HG02763 (cell line): ENCODE measurements at regions not wholly inside any gene's neighbourhood (a gene's known extent, or its start where the extent isn't known, plus 50 kb on each side); places are given as distances from the start of the nearest gene placed in this dataset.

Source experiments
- ATAC-seq: cut with Tn5 transposase; IDR thresholded peaks from one replicate; pipeline ENCODE4 v1.9.1; 2021; ENCODE audit warnings: mild to moderate bottlenecking, moderate library complexity; ENCODE audit not compliant: unreplicated experiment

DNA sequence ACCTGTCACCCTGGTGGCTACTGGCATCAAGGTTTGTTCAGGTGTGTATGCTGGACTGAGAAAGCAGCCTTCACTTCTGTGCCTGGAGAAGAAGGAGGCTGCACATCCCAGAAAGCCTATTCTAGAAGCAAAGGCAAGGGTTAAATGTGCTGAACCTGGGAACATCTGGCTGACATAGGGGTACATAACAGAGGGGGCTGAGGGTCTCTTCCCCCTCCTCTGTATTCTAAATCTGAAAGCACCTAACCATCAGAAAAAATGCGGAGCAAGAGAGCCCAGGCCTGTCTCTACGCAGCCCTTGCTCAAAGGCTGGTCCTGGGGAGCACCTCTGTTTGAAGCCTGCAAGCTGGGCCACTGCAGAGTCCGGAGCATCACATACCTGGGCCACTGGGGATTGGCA, 53.2 kb upstream of the FSTL4 start:
- no peak for ATAC-seq

DNA sequence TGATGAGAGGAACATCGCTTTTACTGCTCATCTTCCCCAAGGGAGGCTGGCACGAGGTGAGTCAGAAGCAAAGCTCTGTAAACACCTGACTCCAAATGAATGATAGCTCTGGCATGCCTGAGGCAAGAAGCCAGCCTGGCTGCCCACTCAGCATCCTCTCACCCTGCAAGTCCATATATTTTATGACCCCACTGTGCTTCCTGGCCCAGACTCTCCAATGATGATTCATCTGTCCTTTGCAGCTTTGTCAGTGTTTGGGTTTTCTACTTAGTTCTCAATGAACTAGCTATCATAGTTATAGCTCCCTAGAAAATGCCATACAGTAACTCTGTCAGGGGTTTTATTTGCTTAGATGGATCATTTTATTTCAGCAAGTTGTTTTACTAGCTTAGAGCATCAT, 52.1 kb upstream of the FSTL4 start:
- ATAC-seq = no peak

DNA sequence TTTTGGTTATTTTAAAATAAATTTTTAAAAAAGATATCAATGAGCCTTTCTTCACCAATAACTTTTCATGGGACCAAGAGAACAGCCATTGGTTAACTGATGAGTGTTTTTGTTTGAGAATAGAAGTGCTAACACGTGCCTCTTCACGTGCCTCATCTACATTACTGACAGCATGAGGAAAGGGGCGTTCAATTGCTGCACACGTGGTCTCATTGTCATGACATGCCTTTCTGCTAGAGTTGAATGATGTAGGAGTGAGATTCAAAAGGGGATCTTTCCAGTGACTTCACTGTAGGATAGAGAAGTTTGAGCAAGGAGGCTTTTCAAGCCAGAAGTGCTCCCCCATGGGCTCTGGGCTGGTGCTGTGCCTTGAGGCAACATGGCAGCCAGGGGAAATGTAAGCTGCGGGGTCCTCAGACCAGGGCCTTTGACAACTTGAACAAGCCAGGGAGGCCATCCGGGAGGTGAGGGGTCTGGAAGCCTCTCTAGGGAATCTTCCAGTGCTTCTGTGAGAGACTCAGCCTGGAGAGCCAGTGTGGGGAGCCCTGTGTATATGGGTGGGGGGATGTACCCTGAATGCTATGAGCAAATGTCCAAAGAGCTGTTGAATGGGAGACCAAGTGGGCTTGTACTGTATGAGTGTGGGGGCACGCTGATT, 51.2 kb upstream of the FSTL4 start:
- ATAC-seq = no peak

DNA sequence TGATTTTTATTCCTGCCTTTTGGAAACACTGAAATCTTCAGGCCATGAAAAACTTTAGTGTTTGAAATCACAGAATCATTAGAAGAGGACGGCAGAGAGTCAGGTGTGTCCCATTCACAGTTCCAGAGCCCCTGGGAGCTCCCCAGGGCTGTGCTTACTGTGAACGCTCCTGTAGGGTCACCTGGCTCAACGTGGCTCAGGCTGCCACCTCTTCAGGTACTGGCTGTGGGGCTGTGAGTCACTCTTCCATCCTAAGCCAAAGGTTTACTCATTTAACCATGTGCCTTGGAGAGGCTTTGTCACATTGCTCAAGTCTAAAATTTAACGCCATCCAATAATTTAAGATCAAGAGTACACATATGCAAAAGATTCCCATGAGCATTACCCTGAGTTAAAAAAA, 50.2 kb upstream of the FSTL4 start:
- no peak for ATAC-seq
